PC-3 (cell line): ENCODE measurements at regions not wholly inside any gene's neighbourhood (a gene's known extent, or its start where the extent isn't known, plus 50 kb on each side); places are given as distances from the start of the nearest gene placed in this dataset.

Experiments used
- EZH2 ChIP-seq: fragments of 300-600 bp; sonication (generic); IDR thresholded peaks from one replicate; pipeline ENCODE4 v1.6.1; 2017; ENCODE audit warnings: antibody characterized with exemption, mild to moderate bottlenecking, low read length; ENCODE audit not compliant: unreplicated experiment
- EZH2phosphoT487 ChIP-seq: fragments of 300-600 bp; sonication (generic); IDR thresholded peaks from 2 replicates; pipeline ENCODE4 v1.6.1; 2018; ENCODE audit warnings: mild to moderate bottlenecking, antibody characterized with exemption, low read length, borderline replicate concordance
- TF ChIP-seq, protein P1 (sequence below): fragments of 300-600 bp; sonication (generic); conservative IDR thresholded peaks from 2 replicates; pipeline ENCODE4 v1.5.1; 2017; ENCODE audit warnings: antibody characterized with exemption, low read depth, mild to moderate bottlenecking, low read length

DNA sequence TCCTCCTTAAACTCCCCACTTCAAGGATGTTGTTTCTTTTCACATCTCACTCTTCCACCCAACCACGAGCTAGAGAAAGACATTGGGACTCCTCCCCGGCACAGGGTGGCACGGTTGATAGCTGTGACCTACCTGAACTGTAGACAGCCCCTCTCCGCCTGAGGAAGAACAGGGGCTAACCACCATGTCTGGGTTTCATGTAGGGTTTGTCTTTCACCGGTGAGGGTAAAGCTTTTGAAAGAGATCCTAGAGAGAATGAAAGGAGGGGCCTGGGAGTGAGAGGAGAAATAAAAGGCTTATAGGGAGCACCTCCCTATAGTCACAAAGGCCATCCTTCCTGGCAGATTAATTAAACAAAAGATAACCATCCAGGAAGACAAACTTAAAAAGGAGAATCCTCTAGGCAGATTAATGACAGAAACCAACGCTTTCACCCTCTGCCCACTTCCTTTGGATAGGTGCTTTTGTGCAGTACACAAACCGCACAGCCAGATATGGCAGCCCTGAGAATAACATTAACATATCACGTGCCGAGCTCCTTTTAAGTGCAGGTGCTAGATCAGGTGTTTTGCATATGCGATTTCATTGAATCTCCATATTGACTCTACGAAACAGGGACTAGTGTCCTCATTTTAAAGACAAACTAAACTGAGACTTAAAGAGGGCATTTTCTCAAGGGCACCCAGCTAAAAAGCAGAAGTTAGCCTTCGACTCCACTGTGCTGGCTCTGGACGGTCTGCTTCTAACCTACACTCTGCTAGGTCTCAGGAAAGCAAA, 178.1 kb upstream of the RUNX1 start:
- TF ChIP-seq, protein P1, sequence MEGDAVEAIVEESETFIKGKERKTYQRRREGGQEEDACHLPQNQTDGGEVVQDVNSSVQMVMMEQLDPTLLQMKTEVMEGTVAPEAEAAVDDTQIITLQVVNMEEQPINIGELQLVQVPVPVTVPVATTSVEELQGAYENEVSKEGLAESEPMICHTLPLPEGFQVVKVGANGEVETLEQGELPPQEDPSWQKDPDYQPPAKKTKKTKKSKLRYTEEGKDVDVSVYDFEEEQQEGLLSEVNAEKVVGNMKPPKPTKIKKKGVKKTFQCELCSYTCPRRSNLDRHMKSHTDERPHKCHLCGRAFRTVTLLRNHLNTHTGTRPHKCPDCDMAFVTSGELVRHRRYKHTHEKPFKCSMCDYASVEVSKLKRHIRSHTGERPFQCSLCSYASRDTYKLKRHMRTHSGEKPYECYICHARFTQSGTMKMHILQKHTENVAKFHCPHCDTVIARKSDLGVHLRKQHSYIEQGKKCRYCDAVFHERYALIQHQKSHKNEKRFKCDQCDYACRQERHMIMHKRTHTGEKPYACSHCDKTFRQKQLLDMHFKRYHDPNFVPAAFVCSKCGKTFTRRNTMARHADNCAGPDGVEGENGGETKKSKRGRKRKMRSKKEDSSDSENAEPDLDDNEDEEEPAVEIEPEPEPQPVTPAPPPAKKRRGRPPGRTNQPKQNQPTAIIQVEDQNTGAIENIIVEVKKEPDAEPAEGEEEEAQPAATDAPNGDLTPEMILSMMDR = no peak
- no peak for TF ChIP-seq EZH2
- TF ChIP-seq EZH2phosphoT487 = no peak
